ENCODE measurements at regions not wholly inside any gene's neighbourhood (a gene's known extent, or its start where the extent isn't known, plus 50 kb on each side); places are given as distances from the start of the nearest gene placed in this dataset.

GRCh38 chr9:135283671-135284070 is 195.9 kb upstream of the PPP1R26 start:
- TF ChIP-seq POLR2A (IDR thresholded peaks at IDR 0.05) (no peak), CTCF (IDR thresholded peaks at IDR 0.05 in 4 of 5, conservative IDR thresholded peaks at IDR 0.05 in 1 of 5) (no peak)

Measured in gastrocnemius medialis (tissue), 4 donors.